ENCODE measurements at regions not wholly inside any gene's neighbourhood (a gene's known extent, or its start where the extent isn't known, plus 50 kb on each side); places are given as distances from the start of the nearest gene placed in this dataset.

DNA sequence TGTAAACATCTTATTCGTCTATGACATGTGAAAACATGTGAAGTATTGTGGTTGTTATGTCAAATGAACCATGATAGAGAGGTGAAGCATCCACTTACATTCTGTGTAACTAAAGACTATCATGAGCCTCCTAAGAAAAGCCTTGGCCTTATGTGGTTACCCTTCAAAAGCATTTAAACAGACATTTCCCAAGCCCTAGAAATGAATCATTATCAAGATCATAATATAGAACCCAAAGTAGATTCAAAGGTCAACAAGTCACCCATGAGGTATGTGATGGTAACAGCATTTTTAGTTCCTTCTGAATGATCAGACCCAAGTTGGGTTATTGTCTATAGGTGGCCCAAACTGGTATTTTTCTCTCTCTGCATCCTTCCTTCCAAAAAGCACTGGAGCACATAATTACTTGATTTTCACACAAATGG is 408.0 kb downstream of the TBL1XR1 start:
- no peak for DNase-seq

- no peak for DNase-seq
Measured at GRCh38 chr3:176787506-176787905, 409.8 kb downstream of the TBL1XR1 start.

DNA sequence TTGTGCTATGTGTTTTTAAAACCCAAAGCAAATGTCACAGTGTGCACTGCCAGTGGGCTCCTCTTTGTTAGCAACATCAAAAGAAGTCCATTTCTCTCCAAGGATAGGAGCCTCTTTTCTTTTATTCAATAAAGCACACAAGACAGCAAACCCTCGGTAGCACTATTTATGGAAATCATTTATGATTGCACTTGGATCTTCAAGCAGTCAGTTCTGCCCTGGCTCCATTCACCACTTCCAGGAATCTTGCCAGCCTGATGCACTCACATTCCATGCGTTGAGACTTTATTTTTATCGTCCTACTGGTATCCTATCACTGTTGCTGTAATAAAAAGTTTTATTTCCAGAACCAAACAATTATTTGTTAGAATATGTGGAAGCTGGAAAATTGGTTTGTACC is 412.1 kb downstream of the TBL1XR1 start:
- no peak for DNase-seq

GRCh38 chr3:176780766-176781165 is 416.5 kb downstream of the TBL1XR1 start:
- no peak for DNase-seq

DNA sequence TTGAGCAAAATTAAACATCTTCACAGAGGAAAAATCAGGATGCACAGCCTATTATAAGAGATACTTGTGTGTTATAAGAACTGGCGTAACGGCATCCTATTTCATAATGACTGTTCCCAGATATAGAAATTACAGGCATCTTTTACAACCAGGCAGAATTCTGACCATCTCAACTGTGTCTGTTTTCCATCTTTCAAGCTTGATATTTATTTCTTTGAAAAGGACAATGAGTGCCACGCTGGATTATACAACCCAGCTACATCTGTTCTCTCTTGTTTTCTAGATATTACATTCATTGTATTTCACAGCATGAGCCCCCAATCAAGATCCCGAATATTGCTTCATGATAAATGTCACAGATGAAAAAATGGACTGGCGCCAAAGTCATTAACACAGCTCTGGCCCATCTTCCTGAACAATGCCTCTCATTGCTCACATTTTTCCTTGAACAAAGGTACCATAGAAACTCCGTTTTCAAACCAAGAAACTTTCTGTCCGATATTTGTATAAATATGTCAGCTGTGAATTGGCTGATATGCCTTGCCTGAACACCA is 420.6 kb downstream of the TBL1XR1 start:
- no peak for DNase-seq

GRCh38 chr3:176769547-176770190 is 427.6 kb downstream of the TBL1XR1 start:
- no peak for DNase-seq

DNA sequence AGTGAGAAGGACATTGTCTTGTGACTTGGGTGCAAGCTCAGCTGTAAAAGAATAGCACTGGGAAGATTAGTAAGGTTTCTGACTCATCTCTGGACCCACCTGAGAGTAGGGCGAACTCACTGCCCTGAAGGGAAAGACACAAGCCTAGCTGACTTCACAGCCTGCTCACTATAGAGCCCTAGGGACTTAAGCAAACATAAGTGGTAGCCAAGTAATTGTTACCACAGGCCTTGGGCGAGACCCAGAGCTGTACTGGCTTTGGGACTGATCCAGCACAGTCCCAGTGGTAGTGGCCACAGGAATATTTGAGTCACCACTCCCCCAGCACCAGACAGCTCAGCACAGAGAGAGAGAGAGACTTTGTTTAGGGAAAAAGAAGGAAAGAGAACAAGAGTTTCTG is 429.9 kb downstream of the TBL1XR1 start:
- no peak for DNase-seq

GRCh38 chr3:176766862-176767261 is 430.4 kb downstream of the TBL1XR1 start:
- no peak for DNase-seq

GRCh38 chr3:176765382-176765900 is 431.8 kb downstream of the TBL1XR1 start:
- DNase-seq = no peak

DNA sequence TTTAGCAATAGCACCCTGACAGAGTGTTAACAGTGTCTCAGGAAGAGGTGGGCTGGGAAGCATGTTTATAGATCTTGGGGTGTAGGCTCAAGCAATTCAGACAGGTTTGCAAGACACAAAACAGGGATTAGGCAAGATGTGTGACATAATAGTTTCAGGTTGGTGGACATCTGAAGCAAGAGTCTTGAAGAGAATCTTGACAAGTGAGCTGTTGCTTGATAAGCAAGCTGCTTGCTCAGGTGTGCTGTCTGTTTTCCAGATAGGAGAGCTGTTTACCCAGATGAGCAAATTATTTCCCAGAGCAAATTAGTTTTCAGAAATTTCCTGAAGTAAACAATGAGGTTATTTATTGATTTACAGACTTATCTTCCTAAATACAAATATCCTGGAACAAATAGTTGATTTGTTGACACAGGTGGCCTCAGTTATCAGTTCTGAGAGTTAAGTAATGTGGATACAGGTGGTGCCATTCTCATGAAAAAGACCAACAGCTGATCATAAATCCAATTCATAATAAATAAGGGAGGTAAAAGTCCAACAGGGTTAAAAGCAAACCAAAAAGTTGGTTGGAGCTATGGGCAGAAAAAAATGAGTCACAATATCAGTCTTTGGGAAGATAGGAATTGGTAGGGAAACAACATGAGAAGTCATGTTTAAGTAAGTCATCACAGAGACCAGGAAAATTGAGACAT is 437.3 kb downstream of the TBL1XR1 start:
- no peak for DNase-seq

GRCh38 chr3:176757429-176757828 is 439.9 kb downstream of the TBL1XR1 start:
- no peak for DNase-seq

DNA sequence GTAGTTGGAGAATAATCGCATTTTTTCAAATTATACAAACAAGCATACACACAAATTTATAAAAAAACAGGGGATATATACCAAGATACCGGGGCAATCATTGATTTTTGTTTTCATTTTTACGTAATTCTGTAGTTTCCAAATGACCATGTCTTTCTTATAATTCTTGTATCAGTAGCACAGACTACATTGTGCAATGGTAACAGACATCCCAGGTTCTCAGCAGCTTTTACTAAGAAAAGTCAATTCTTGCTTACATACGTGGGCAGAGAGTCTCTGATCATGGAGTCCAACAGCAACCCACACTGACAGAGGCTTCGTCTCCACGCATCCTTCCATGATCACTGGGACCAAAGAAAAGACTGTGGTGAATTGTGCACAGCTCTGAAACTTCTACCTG is 441.3 kb downstream of the TBL1XR1 start:
- DNase-seq = no peak

- no peak for DNase-seq
Measured at GRCh38 chr3:176755552-176755951, 441.7 kb downstream of the TBL1XR1 start.

- DNase-seq = no peak
Measured at GRCh38 chr3:176741664-176742047, 455.6 kb downstream of the TBL1XR1 start.

DNA sequence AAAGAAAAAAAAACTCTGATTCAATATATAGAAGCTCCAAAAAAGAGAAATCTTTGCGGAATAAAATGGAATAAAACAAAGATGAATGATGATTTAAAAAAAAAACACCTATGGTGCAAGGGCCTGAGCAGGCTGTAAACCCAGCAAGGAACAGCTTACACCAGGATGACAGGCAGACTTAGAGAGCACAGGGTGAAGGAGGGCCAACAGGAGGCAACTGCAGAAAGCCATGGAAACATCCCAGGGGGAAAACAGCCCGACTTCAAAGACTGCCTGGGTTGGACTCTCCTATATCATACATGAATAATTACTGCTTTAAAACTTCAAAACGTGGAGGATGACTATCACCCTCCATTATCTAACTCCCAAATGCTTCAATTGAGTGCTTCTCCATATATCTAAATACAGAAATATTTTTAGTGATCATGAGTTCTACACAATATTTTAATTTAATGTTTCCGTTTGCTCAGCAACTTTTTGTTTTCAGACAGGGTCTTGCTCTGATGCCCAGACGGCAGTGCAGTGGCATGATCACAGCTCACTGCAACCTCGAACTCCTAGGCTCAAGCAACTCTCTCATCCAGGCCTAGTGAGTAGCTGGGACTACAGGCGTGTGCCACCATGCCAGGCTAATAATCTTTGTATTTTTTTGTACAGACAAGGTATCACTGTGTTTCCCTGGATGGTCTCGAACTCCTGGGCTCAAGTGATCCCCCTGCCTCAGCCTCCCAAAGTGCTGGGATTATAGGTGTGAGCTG is 456.2 kb downstream of the TBL1XR1 start:
- DNase-seq = no peak

- no peak for DNase-seq
Measured at GRCh38 chr3:176739159-176739558, 458.1 kb downstream of the TBL1XR1 start.

DNA sequence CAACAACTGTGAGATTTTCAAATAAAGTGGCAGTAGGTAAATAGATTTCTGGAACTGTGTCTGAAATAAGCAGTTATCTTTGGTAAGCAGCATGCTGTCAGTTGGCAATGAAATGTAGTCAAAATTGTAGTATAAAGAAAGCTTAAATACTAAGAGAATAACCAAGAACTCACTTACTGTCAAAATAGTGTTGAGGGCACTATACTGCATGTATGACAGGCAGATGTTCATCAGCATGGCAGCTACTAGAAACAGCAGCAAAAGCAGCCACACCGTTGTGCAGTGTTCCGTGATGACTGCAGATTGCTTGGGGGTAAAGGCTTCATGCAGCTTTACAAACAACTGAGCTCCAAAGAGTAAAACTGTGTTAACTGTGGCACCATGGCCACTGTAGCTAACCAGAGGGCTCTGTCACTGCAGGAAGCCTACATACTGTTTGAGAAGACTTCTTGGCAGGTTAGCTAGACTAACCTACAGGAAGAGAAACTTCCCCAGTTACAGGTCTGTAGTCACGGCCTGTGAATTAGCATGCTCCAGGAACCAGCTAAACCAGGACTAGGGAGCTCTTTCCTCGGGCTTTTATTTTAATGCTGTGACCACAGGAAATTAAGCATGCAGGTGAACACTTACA is 459.7 kb downstream of the TBL1XR1 start:
- no peak for DNase-seq

DNA sequence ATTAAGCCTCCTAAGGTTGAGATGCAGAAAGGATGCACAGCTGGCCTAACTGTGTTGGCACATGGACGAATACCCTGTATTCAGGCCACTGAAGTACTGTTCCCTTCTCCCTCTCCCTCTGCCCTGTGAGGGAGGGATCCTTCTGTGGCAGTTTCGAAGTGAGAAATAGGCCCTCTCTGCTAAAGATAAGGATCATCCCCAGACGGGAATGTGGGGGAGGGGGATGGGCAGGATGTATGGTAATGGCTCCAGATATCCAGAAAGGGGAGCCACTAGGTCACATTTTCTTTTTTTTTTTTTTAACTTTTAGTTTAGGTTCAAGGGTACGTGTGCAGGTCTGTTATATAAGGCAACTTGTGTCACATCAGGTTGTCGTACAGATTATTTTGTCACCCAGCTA is 463.1 kb downstream of the TBL1XR1 start:
- DNase-seq = no peak

- no peak for DNase-seq
Measured at GRCh38 chr3:176724394-176724759, 472.9 kb downstream of the TBL1XR1 start.

- DNase-seq = no peak
Measured at GRCh38 chr3:176723758-176724393, 473.4 kb downstream of the TBL1XR1 start.

DNA sequence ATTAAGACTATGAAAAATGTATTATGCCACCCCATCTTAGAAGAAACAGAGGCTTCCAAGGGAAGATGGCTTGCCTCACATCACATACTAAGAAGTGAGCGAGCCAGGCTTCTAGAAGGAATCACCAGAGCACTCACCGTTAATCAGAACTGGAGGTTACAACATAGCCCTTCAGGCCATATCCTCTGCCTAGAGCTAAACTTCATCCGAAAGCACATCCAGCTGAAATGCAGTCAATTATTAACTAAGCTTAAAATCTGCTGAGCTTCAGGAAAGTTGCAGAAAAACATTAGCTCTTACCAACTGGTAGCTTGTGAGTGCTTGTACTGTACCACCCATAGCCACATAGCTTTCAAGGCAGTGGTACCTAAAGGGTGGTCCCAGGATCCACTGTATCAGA is 483.2 kb downstream of the TBL1XR1 start:
- DNase-seq = no peak

GRCh38 chr3:176712191-176712590 is 485.1 kb downstream of the TBL1XR1 start:
- DNase-seq = no peak

GRCh38 chr3:176699288-176699687 is 498.0 kb downstream of the TBL1XR1 start:
- no peak for DNase-seq

All from NCI-H1092 (cell line).